Stimulated activated CD4-positive, alpha-beta T cell treated with anti-CD3 and anti-CD28 coated beads, Interleukin-12 subunit alpha, Interleukin-12 subunit beta, amount 100 ng/mL, for 24 hours (primary cell): ENCODE measurements at regions not wholly inside any gene's neighbourhood (a gene's known extent, or its start where the extent isn't known, plus 50 kb on each side); places are given as distances from the start of the nearest gene placed in this dataset.
"Not testable (repeated sequence)": the region's sequence is repeated elsewhere in the genome, so short reads cannot be mapped to it uniquely, and the experiment has no call there.

Experiments used
- DNase-seq, 2 experiments: peaks; one replicate each; pipeline ENCODE4 v3.0.0-alpha.2; 2020; ENCODE audit warnings: low read depth in 2 of 2

- no peak for DNase-seq
These were observed 177.5 kb upstream of the RTL1 start for GRCh38 chr14:101080922-101081593.

- DNase-seq: no peak
These were observed 178.5 kb upstream of the RTL1 start for GRCh38 chr14:101082036-101082435.

DNA sequence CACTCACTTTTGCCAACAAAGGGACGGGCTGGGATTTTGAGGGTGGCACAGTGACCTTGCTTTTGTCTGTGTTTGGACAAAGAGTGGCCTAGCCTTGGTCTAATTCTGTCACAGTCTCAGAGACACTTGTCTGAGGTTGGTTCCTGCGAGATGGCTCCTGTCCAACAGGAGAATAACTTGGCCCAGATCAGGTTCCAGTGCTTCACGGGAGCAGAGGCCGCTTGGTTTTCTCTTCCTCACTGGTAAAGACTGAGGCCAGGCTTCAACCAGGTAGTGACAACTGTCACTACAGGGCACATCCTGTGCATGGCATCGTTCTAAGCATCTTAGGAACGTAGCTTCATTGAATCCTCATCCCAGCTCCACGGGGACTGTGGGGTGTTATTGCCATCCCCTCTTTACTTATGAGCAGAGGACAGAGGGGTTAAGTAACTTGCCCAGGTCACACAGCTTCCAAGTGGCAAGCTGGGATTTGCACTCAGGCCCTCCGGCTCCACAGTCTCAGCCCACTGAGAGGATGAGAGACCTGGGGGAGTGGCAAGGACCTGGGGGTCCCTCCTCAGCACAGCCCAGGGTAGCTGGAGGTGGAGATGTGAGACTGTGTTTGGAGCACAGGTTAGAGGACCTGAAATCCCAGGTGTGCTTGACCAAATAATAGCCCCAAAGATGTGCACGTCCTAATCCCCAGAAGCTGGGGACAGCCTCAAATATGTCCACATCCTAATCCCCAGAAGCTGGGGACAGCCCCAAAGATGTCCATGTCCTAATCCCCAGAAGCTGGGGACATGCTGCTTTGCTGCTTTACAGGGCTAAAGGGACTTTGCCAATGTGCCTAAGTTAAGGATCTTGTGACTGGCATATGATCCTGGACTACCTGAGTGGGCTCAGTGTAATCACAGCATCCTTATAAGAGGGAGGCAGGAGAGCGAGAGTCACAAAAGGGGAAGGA lies 179.2 kb upstream of the RTL1 start:
- DNase-seq: no peak

DNA sequence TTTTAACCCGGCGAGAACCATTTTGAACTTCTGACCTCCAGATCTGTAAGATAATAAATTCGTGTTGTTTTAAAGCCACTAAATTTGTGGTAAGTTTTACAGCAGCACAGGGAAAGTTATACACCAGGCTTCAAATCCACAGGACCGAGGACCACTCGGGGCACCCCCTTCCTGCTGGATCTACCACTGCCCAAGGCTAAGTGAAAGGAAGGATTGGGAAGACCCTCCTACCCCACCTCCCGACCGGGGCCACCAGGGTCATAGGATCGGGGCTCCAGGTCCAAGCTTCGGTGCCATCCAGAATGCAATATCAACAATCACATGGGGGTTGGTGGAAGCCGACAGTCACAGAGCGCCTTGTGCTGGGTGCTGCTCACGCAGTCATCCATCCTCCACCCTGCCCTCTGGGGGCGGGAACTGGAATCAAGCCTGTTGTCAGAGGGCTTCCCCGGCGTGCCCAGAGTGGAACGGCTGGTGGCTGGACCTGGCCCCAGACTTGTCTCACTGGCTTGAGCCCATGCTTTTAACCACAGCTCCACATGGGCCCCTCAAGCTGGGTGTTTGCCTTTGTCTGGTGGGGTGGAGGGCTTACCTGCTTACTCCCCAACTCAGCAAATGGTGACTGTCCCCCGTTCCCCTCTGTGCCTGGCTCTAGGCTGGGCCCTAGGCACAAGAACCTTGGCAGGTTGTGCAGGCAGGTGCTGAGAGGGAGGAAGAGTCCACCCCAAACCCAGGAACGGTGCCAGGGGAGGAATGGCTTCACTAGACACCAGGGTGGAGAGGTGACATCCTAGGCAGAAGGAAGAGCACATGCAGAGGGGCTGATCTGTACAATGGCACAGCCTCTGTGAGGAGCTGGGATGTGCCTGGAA lies 180.3 kb upstream of the RTL1 start:
- no peak for DNase-seq

DNA sequence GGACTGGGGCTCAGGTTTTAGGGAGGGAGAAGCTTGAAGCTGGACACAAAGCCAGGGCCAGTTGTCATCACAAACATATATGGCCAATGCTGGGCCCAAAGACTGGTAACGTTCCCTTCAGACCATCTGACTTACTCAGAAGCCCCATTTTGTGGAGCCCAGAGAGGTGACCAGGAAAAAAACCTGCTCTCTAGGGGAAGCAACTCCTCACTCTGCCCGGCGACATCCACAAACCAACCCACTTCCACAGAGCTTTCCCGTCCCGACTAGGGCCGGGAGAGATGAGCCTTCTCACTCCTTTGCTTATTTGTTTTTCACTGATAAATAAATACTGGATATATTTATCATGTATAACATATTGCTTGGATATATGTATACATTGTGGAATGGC lies 180.9 kb upstream of the RTL1 start:
- DNase-seq: no peak

DNA sequence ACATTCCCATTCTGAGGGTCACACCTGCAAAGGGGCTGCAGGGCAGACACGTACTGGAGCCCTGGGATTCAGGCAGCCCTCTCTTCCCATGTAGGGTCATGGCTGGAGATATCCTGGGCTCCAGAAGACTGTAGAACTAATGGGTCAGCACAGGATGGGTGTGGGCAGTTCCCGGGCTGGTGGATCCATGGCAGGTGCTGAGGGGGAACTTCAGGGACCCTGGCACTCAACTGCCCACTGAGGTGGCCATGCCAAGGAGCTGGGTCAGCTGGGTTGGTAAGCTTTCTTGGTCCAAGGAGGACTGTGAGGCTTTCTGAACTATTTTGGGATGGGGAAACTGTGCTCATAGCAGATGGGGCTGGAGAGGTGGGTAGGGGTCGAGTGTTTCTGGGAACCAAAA lies 183.4 kb upstream of the RTL1 start:
- DNase-seq: no peak

GRCh38 chr14:101087614-101088394 lies 184.3 kb upstream of the RTL1 start:
- no peak for DNase-seq

GRCh38 chr14:101088395-101088667 lies 184.8 kb upstream of the RTL1 start:
- DNase-seq: no peak

DNA sequence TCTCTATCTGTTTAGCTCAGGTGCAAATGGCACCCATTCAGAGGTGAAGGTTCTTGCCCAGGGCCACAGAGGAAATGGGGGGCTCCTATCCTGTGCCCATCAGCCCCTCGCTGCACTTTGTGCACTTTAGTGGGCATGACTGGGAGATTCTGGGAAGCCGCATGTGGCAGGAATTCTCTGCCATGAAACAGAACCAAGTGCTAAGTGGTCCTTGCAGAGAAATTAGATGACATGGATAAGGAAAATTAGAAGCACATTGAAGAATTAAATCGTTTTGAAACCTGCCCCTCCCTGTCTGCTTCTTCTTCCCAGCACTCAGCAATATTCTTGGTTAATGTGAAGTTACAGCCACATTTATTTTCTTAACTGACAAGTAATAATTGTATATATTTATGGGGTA lies 185.2 kb upstream of the RTL1 start:
- no peak for DNase-seq

DNA sequence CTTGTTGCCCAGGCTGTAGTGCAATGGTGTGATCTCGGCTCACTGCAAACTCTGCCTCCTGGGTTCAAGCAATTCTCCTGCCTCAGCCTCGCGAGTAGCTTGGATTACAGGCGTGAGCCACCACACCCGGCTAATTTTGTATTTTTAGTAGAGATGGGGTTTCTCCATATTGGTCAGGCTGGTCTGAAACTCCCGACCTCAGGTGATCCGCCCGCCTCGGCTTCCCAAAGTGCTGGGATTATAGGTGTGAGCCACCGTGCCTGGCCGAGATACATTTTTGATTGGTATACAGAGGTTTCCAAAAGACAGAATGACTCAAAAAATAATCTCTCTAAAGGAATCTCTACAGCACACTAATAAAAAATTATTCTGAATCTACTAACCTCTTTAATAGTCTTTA lies 187.0 kb upstream of the RTL1 start:
- not testable (repeated sequence) for DNase-seq

- DNase-seq: no peak
These were observed 187.5 kb upstream of the RTL1 start for GRCh38 chr14:101090976-101091375.

DNA sequence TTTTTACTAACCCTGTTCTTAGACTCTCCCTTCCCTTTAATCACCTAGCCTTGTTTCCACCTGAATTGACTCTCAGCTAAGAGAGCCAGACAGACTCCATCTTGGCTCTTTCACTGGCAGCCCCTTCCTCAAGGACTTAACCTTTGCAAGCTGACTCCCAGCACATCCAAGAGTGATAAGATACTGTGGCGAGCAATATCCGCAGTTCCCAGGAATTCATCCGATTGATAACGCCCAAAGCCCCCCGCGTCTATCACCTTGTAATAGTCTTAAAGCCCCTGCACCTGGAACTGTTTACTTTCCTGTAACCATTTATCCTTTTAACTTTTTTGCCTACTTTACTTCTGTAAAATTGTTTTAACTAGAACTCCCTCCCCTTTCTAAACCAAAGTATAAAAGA lies 191.4 kb upstream of the RTL1 start:
- not testable (repeated sequence) for DNase-seq

GRCh38 chr14:101096551-101096950 lies 193.0 kb upstream of the RTL1 start:
- no peak for DNase-seq

GRCh38 chr14:101097109-101097793 lies 193.7 kb upstream of the RTL1 start:
- DNase-seq: no peak

DNA sequence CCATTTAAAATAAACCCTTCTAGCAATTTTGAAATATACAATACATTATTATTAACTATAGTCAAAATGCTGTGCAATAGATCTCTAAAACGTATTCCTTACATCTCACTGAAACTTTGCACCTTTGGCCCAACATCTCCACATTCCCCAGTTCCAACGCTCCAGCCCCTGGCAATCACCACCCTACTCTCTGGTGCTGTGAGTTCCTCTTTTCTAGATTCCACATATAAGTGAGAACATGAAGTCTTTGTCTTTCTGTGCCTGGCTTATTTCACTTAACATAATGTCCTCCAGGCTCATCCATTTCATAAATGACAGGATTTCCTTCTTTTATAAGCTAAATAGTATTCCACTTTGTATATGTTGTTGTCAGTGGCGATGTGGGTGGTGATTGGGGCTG lies 194.7 kb upstream of the RTL1 start:
- DNase-seq: no peak

- DNase-seq: no peak
These were observed 195.1 kb upstream of the RTL1 start for GRCh38 chr14:101098641-101099040.

GRCh38 chr14:101101456-101102056 lies 198.0 kb upstream of the RTL1 start:
- no peak for DNase-seq

GRCh38 chr14:101102875-101103274 lies 199.4 kb upstream of the RTL1 start:
- no peak for DNase-seq

- DNase-seq: no peak
These were observed 199.9 kb upstream of the RTL1 start for GRCh38 chr14:101103321-101103901.

DNA sequence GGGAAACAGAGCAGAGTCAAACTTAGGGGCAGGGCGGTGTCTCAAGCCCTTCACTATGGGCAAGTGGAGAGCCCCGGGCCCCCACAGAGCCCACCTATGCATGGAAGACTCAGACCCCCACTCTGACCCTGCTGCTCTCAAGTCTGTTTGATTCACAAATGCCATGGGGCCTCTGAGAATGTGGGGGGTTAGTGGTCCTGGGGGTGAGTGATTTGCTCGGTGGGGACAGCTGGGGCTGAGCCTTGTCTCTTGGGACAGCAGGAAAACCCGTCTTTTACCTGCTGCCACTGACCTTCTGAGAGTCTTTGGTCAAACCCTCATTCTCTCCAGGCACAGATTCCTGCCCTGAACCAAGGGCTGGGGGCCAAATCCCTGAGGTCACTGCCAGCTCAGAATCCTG lies 201.0 kb upstream of the RTL1 start:
- DNase-seq: no peak
